HG02870 (cell line): ENCODE measurements at regions not wholly inside any gene's neighbourhood (a gene's known extent, or its start where the extent isn't known, plus 50 kb on each side); places are given as distances from the start of the nearest gene placed in this dataset.
"Not testable (repeated sequence)": the region's sequence is repeated elsewhere in the genome, so short reads cannot be mapped to it uniquely, and the experiment has no call there.

Source experiments
- ATAC-seq: cut with Tn5 transposase; IDR thresholded peaks from one replicate; pipeline ENCODE4 v1.9.1; 2021; ENCODE audit warnings: mild to moderate bottlenecking, moderate library complexity; ENCODE audit not compliant: unreplicated experiment

DNA sequence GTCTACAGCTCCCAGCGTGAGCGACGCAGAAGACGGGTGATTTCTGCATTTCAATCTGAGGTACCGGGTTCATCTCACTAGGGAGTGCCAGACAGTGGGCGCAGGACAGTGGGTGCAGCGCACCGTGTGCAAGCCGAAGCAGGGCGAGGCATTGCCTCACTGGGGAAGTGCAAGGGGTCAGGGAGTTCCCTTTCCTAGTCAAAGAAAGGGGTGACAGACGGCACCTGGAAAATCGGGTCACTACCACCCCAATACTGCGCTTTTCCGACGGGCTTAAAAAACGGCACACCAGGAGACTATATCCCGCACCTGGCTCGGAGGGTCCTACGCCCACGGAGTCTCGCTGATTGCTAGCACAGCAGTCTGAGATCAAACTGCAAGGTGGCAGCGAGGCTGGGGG lies 95.6 kb downstream of the GPX5 start:
- not testable (repeated sequence) for ATAC-seq

DNA sequence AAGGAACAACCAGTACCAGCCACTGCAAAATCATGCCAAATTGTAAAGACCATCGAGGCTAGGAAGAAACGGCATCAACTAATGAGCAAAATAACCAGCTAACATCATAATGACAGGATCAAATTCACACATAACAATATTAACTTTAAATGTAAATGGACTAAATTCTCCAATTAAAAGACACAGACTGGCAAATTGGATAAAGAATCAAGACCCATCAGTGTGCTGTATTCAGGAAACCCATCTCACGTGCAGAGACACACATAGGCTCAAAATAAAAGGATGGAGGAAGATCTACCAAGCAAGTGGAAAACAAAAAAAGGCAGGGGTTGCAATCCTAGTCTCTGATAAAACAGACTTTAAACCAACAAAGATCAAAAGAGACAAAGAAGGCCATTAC lies 97.6 kb downstream of the GPX5 start:
- not testable (repeated sequence) for ATAC-seq

GRCh38 chr6:28626386-28626785 lies 100.7 kb downstream of the GPX5 start:
- not testable (repeated sequence) for ATAC-seq

- ATAC-seq, result no peak
Observed at GRCh38 chr6:28632326-28632851, 106.7 kb downstream of the GPX5 start.

GRCh38 chr6:28633445-28634215 lies 107.9 kb downstream of the GPX5 start:
- ATAC-seq, result no peak

GRCh38 chr6:28634411-28634760 lies 108.7 kb downstream of the GPX5 start:
- no peak for ATAC-seq

DNA sequence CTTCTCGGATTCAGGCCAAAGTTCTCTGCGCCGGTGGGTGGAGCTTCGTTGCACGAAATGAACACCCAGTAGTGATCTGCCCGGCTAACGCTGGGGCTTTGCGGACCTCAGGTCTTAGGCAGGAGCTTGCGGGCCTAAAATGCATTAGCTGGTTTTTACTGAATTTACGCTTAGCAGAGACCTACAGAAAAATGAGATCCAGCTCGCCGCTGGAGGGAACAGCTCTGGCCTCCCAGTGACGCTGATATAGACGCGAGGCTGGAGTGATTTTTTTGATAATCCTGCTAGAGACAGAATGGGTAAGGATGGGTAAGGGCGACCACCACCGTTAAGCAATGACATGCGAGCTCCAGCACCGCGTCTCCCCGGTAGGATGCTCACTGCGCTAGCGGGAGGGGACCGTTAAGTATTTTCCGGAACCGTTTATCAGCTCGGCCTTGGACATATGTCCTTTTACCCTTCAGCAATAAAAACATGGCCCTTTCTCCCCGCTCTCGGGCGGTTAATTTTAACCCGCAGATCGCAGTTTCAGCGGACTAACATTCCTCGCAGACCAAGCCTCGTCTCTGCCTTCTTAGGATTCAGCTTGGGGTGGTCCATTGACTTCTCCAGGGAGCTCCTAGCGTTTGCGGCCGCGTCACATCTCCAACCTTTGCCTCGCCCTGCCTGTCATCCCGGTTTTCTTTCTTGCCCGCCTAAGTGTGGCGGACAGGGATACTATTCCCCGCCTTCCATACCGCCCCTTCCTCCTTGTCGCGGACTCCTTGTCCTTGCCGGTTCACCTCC lies 109.3 kb downstream of the GPX5 start:
- ATAC-seq, result no peak

DNA sequence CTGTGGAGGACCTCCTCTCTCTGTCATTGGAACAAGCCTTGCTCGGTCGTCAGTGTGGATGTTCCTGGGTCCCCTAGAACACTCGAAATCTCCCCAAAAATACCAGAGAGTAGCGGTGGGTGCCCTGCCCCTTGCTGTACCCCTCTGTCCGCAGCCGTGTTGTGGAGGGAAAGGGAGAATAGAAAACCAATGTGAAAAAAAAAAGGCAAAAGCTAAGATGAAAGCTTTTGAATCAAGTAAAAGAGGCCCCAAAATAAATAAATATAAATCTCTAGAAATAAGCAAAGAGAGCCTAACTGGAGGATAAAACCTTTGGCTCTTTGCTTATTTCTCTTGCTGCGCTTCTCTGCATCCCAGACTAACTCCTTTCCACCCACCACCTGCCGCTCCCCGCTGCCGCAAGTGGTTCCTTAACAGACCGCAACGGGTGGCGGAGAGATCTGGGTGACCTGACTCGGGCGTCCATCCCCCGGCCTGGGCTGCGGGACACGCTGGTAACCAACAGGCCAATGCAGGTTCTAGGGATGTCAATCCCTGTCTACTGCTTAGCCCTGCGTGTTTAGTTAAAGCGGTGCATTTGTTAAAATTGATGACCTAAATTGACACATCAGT lies 110.0 kb downstream of the GPX5 start:
- no peak for ATAC-seq

DNA sequence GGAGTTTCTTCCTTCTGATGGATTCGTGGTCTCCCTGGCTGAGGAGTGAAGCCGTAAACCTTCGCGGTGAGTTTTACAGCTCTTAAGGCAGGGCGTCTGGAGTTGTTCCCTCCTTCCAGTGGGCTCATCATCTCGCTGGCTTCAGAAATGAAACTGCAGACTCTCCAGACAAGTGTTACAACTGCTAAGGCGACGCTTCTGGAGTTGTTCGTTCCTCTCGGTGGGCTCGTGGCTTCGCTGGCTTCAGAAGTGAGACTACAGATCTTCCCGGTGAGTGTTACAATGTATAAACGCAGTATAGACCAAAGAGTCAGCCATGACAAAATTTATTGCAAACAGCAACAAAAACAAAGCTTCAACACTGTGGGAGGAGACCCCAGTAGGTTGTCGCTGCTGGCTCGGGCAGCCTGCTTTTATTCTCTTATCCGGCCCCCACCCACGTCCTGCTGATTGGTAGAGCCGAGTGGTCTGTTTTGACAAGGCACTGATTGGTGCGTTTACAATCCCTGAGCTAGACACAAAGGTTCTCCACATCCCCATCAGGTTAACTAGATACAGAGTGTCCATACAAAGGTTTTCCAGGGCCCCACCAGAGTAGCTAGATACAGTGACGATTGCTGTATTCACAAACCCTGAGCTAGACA lies 113.2 kb downstream of the GPX5 start:
- ATAC-seq, result no peak

- ATAC-seq, result not testable (repeated sequence)
Observed at GRCh38 chr6:28639445-28640290, 114.0 kb downstream of the GPX5 start.

DNA sequence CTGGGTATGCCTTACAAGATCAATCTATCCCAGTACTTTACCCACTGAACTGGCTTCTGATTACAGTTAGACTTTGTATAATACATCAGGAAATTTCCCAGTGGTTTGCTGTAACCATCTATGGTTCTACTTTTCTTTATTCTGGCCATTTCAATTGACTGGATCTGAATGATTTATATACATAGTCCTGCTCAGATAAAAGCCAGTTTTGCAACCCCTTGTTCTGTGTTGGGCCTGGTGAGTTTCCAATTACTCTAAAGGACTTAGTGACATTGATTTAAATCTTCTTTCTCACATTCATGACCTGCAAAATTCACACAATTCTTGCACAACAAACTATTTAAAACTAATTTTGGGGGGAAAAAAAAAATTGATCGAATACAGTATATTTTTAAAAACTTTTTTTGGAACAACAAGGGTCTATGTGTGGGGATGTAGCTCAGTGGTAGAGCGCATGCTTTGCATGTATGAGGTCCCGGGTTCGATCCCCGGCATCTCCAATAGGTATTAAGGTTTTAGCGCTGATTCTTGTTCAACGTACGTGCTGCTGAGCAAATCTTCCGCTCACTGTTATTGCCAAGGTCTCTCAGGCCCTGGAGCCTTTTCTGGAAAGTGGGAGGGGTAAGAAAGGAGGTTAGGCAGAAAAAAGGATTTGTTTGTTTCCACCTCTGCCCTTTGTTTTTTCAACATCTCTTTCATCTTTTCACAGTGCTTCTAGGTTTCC lies 117.5 kb downstream of the GPX5 start:
- no peak for ATAC-seq

DNA sequence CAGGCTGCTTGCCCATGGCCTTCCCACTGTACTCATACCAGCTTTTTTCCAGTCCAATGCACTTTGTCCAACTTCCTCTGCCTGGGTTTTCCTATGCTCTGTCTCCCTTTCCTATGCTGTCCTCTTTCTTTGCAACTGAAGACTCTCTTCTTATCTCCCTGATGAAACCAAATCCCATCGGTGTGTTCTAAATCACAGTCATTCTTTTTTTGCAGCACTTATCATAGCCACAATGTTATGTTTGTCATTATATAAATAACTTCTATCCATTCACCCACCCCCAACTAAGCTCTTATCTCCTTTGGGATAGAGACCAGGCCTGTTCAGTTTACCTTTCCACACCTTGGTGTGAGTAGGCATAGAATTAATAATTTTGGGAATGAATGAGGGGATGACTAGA lies 121.0 kb downstream of the GPX5 start:
- no peak for ATAC-seq

DNA sequence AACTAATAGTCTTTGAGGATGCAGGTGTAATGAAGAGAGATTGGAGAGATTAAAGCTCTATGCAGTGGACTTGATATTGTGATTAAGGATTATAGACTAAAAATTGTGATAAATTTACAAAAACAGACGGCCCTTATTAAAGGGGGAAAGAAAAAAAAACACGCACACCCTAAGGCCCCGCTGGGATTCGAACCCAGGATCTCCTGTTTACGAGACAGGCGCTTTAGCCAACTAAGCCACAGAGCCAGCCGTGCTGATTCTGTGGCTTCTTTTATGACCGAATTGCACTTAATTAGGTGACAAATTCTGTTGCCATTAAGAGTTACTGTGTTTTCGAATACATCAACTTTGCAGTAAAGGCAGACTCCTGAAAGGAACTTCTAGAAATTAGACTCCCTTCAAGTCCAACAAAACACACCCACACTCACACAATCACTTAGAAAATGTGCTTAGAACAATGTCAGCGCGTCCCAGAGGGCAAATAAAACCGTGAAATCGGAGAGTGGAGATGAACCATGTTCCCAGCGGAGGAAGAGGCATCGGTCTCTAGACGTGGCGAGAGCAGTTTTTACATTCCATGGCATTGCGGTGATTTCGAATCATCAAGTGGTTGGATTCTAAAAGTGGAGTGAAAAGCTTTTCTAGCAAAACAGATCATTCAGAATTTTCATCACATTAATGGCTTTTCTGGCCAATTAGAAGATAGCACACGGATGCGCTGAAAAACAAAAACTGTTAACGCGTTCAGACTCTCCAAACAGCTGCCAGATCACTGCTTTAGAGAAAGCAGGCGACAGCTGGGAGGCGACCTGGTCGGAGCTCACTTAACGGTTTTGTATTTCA lies 122.6 kb downstream of the GPX5 start:
- no peak for ATAC-seq

GRCh38 chr6:28648878-28649375 lies 123.2 kb downstream of the GPX5 start:
- ATAC-seq, result no peak

- no peak for ATAC-seq
Observed at GRCh38 chr6:28651161-28651560, 125.5 kb downstream of the GPX5 start.

GRCh38 chr6:28653876-28654275 lies 128.2 kb downstream of the GPX5 start:
- ATAC-seq, result no peak

DNA sequence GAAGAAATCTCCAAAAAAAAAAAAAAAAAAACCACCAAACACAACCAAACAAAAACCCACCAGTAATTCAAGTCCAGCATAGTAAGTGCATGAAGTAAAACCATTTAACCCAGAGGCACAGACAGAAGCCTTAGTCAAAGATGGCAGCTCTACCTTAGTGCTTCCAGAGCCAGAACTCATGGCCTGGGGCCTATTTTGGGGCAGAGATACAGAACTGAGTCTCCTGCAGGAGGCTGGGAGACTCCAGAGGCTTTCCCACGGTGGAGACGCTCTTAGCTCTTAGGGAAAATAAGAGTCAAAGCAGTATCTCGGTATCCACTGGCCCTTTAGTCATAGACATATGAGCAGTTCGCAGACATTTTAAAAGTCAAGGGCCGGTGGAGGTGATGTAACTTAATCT lies 129.5 kb downstream of the GPX5 start:
- no peak for ATAC-seq

- no peak for ATAC-seq
Observed at GRCh38 chr6:28656715-28657114, 131.0 kb downstream of the GPX5 start.

- ATAC-seq, result no peak
Observed at GRCh38 chr6:28657381-28657768, 131.7 kb downstream of the GPX5 start.
